ENCODE measurements at regions not wholly inside any gene's neighbourhood (a gene's known extent, or its start where the extent isn't known, plus 50 kb on each side); places are given as distances from the start of the nearest gene placed in this dataset.

- H3K9me3 ChIP-seq, result no peaks in the 10 kb centered on the region
- DNase-seq, result no peak
- WGBS, 2 donors, result 54 to 63% methylated on average over 2 of the region's 2 CpGs
- no peaks in the 10 kb centered on the region for H3K4me1 ChIP-seq
- intact Hi-C loops (cut with DNase I), result no loop called here
- no peak overlapping the region for H3K27ac ChIP-seq
- no peaks in the 10 kb centered on the region for H3K27me3 ChIP-seq
- H3K4me3 ChIP-seq (replicated peaks in 1 of 3), result no peak overlapping the region
- TF ChIP-seq CTCF (IDR thresholded peaks at IDR 0.05) (no peak), POLR2A (IDR thresholded peaks at IDR 0.05) (no peak)
- H3K36me3 ChIP-seq, result no peaks in the 10 kb centered on the region
These were observed 976.9 kb downstream of the MAT2B start for GRCh38 chr5:164482351-164482750.

- no peaks in the 10 kb centered on the region for H3K36me3 ChIP-seq
- no peaks in the 10 kb centered on the region for H3K27me3 ChIP-seq
- H3K27ac ChIP-seq, result no peak overlapping the region
- H3K4me3 ChIP-seq (replicated peaks in 1 of 3), result no peak overlapping the region
- H3K4me1 ChIP-seq, result no peaks in the 10 kb centered on the region
- DNase-seq, result no peak
- TF ChIP-seq POLR2A (IDR thresholded peaks at IDR 0.05) (no peak), CTCF (IDR thresholded peaks at IDR 0.05) (no peak)
- no peaks in the 10 kb centered on the region for H3K9me3 ChIP-seq
- WGBS, 2 donors, result 93 to 98% methylated on average over 1 of the region's 1 CpG
- intact Hi-C loops (cut with DNase I), result no loop called here
These were observed 979.5 kb downstream of the MAT2B start for GRCh38 chr5:164484948-164485347.

GRCh38 chr5:164487939-164488338 lies 982.5 kb downstream of the MAT2B start:
- WGBS, 2 donors, result 93 to 94% methylated on average over 2 of the region's 2 CpGs
- Histone ChIP-seq H3K9me3 (no peaks in the 10 kb centered on the region), H3K4me3 (replicated peaks in 1 of 3) (no peak overlapping the region), H3K4me1 (no peaks in the 10 kb centered on the region), H3K27ac (no peak overlapping the region), H3K36me3 (no peaks in the 10 kb centered on the region), H3K27me3 (no peaks in the 10 kb centered on the region)
- intact Hi-C loops (cut with DNase I), result no loop called here
- no peak for TF ChIP-seq CTCF (IDR thresholded peaks at IDR 0.05)
- TF ChIP-seq POLR2A (IDR thresholded peaks at IDR 0.05), result no peak
- DNase-seq, result no peak

- Histone ChIP-seq H3K9me3 (no peaks in the 10 kb centered on the region), H3K4me3 (replicated peaks in 1 of 3) (no peak overlapping the region), H3K27ac (no peak overlapping the region), H3K4me1 (no peaks in the 10 kb centered on the region), H3K36me3 (no peaks in the 10 kb centered on the region), H3K27me3 (no peaks in the 10 kb centered on the region)
- TF ChIP-seq POLR2A (IDR thresholded peaks at IDR 0.05) (no peak), CTCF (IDR thresholded peaks at IDR 0.05) (no peak)
- intact Hi-C loops (cut with DNase I), result no loop called here
- DNase-seq, result no peak
- 84 to 86% methylated on average over 7 of the region's 7 CpGs for WGBS, 2 donors
These were observed 992.1 kb downstream of the MAT2B start for GRCh38 chr5:164497311-164498064.

GRCh38 chr5:164498438-164498837 lies 993.0 kb downstream of the MAT2B start:
- H3K27me3 ChIP-seq, result no peaks in the 10 kb centered on the region
- H3K4me1 ChIP-seq, result no peaks in the 10 kb centered on the region
- no peaks in the 10 kb centered on the region for H3K9me3 ChIP-seq
- H3K27ac ChIP-seq, result no peak overlapping the region
- DNase-seq, result no peak
- intact Hi-C loops (cut with DNase I), result no loop called here
- TF ChIP-seq POLR2A (IDR thresholded peaks at IDR 0.05) (no peak), CTCF (IDR thresholded peaks at IDR 0.05) (no peak)
- no peak overlapping the region for H3K4me3 ChIP-seq (replicated peaks in 1 of 3)
- no peaks in the 10 kb centered on the region for H3K36me3 ChIP-seq

Data from thyroid gland (tissue), 4 donors.